ENCODE measurements at regions not wholly inside any gene's neighbourhood (a gene's known extent, or its start where the extent isn't known, plus 50 kb on each side); places are given as distances from the start of the nearest gene placed in this dataset.
"Not testable (repeated sequence)": the region's sequence is repeated elsewhere in the genome, so short reads cannot be mapped to it uniquely, and the experiment has no call there.

DNA sequence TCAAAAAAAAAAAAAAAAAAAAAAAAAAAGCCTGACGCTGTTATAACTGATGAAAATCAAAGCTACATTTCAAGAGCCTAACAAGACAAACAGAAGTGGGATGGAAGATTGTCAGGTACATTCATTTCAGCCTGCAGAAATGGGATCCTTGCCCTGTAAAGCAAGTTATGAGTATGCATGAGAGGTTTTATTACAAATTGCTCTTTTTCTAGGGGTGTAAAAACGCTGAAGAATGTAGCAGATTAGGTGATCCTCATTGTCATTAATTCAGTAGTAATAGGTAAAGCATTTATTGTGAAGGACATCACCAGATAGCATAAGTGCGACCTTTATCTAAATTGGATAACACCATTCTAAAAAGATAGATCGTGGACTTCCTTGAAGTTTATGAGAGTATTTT, 208.3 kb downstream of the KCNJ2 start:
- Histone ChIP-seq H3K9ac (ENCODE audit: low read depth, low read length) (no peak overlapping the region), H3K36me3 (ENCODE audit: insufficient read depth, low read depth, low read length) (no peaks in the 10 kb centered on the region), H3K9me3 (ENCODE audit: insufficient read depth, low read depth, low read length) (no peaks in the 10 kb centered on the region), H3K4me1 (ENCODE audit: insufficient read depth, low read length) (no peaks in the 10 kb centered on the region), H3K27me3 (ENCODE audit: insufficient read depth, low read length) (no peaks in the 10 kb centered on the region), H3K4me3 (ENCODE audit: low read length) (no peak overlapping the region), H3K27ac (ENCODE audit: low read length) (no peak overlapping the region)

- Histone ChIP-seq H3K9ac (ENCODE audit: low read depth, low read length) (no peak overlapping the region), H3K4me3 (ENCODE audit: low read length) (no peak overlapping the region), H3K4me1 (ENCODE audit: insufficient read depth, low read length) (no peaks in the 10 kb centered on the region), H3K27me3 (ENCODE audit: insufficient read depth, low read length) (no peaks in the 10 kb centered on the region), H3K36me3 (ENCODE audit: insufficient read depth, low read depth, low read length) (no peaks in the 10 kb centered on the region), H3K9me3 (ENCODE audit: insufficient read depth, low read depth, low read length) (no peaks in the 10 kb centered on the region), H3K27ac (ENCODE audit: low read length) (no peak overlapping the region)
These were observed 208.7 kb downstream of the KCNJ2 start for GRCh38 chr17:70378076-70378475.

DNA sequence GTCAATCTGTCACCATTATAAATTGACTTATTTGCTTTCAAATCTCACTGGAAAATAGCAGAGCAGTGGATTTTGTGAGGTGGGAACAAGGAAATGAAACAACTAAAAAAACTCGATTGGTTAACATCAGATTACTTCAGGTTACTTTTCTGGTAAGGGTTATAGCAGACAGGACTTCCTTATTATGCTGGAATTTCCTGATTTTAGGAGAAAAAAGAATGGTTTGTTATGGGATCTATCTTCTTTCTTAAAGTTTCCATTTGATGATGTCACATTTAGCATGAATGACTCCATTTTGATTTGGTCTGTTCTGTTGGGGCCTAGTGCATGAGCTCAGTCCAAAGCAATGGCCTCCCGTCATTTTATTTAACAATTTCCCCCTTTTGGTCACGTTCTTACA, 210.6 kb downstream of the KCNJ2 start:
- Histone ChIP-seq H3K9me3 (ENCODE audit: insufficient read depth, low read depth, low read length) (no peaks in the 10 kb centered on the region), H3K9ac (ENCODE audit: low read depth, low read length) (no peak overlapping the region), H3K4me1 (ENCODE audit: insufficient read depth, low read length) (no peaks in the 10 kb centered on the region), H3K36me3 (ENCODE audit: insufficient read depth, low read depth, low read length) (no peaks in the 10 kb centered on the region), H3K27me3 (ENCODE audit: insufficient read depth, low read length) (no peaks in the 10 kb centered on the region), H3K27ac (ENCODE audit: low read length) (no peak overlapping the region), H3K4me3 (ENCODE audit: low read length) (no peak overlapping the region)

- H3K27ac ChIP-seq (ENCODE audit: low read length); H3K27me3 ChIP-seq (ENCODE audit: insufficient read depth, low read length); H3K36me3 ChIP-seq (ENCODE audit: insufficient read depth, low read depth, low read length); H3K9me3 ChIP-seq (ENCODE audit: insufficient read depth, low read depth, low read length); H3K4me3 ChIP-seq (ENCODE audit: low read length); H3K4me1 ChIP-seq (ENCODE audit: insufficient read depth, low read length); H3K9ac ChIP-seq (ENCODE audit: low read depth, low read length): not testable (repeated sequence)
These were observed 212.6 kb downstream of the KCNJ2 start for GRCh38 chr17:70381916-70382315.

- no peaks in the 10 kb centered on the region for H3K36me3 ChIP-seq (ENCODE audit: insufficient read depth, low read depth, low read length)
- no peak overlapping the region for H3K27ac ChIP-seq (ENCODE audit: low read length)
- H3K27me3 ChIP-seq (ENCODE audit: insufficient read depth, low read length) = no peaks in the 10 kb centered on the region
- no peak overlapping the region for H3K9ac ChIP-seq (ENCODE audit: low read depth, low read length)
- no peaks in the 10 kb centered on the region for H3K9me3 ChIP-seq (ENCODE audit: insufficient read depth, low read depth, low read length)
- no peak overlapping the region for H3K4me3 ChIP-seq (ENCODE audit: low read length)
- no peaks in the 10 kb centered on the region for H3K4me1 ChIP-seq (ENCODE audit: insufficient read depth, low read length)
These were observed 219.0 kb downstream of the KCNJ2 start for GRCh38 chr17:70388326-70388725.

DNA sequence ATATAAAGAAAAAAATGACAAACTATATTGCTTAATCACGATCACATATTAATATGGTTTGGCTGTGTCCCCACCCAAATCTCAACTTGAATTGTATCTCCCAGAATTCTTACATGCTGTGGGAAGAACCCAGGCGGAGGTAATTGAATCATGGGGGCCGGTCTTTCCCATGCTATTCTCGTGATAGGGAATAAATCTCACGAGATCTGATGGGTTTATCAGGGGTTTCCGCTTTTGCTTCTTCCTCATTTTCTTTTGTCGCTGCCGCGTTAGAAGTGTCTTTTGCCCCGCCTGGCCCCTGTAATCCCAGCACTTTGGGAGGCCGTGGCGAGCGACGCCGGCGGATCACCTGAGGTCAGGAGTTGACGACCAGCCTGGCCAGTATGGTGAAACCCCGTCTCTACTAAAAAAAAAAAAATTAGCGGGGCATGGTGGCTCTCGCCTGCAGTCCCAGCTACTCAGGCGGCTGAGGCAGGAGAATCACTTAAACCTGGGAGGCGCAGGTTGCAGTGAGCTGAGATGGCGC, 220.0 kb downstream of the KCNJ2 start:
- not testable (repeated sequence) for H3K9me3 ChIP-seq (ENCODE audit: insufficient read depth, low read depth, low read length); H3K4me1 ChIP-seq (ENCODE audit: insufficient read depth, low read length); H3K27ac ChIP-seq (ENCODE audit: low read length); H3K27me3 ChIP-seq (ENCODE audit: insufficient read depth, low read length); H3K36me3 ChIP-seq (ENCODE audit: insufficient read depth, low read depth, low read length); H3K4me3 ChIP-seq (ENCODE audit: low read length); H3K9ac ChIP-seq (ENCODE audit: low read depth, low read length)

DNA sequence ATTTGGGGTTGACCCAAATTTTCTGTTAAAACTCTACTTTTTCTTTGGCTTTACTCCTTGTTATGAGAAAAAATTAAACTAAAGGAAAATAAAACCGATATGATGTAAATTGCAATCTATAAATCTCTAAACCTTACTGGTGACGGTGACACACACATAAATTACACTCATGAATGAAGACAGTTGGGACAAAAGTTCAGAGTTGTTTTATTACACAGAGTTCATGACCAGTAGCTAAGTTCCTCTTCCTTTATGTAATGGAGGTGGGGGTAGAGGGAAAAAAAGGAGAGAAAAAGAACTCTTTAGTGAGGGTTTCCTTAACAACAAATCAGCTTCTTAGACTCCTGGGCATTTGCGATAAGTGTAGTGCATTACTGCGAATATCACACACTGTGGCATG, 220.7 kb downstream of the KCNJ2 start:
- Histone ChIP-seq H3K4me1 (ENCODE audit: insufficient read depth, low read length) (no peaks in the 10 kb centered on the region), H3K4me3 (ENCODE audit: low read length) (no peak overlapping the region), H3K9me3 (ENCODE audit: insufficient read depth, low read depth, low read length) (no peaks in the 10 kb centered on the region), H3K36me3 (ENCODE audit: insufficient read depth, low read depth, low read length) (no peaks in the 10 kb centered on the region), H3K27ac (ENCODE audit: low read length) (no peak overlapping the region), H3K27me3 (ENCODE audit: insufficient read depth, low read length) (no peaks in the 10 kb centered on the region), H3K9ac (ENCODE audit: low read depth, low read length) (no peak overlapping the region)

- Histone ChIP-seq H3K36me3 (ENCODE audit: insufficient read depth, low read depth, low read length) (no peaks in the 10 kb centered on the region), H3K9me3 (ENCODE audit: insufficient read depth, low read depth, low read length) (no peaks in the 10 kb centered on the region), H3K27me3 (ENCODE audit: insufficient read depth, low read length) (no peaks in the 10 kb centered on the region), H3K9ac (ENCODE audit: low read depth, low read length) (no peak overlapping the region), H3K4me1 (ENCODE audit: insufficient read depth, low read length) (no peaks in the 10 kb centered on the region), H3K27ac (ENCODE audit: low read length) (no peak overlapping the region), H3K4me3 (ENCODE audit: low read length) (no peak overlapping the region)
These were observed 225.3 kb downstream of the KCNJ2 start for GRCh38 chr17:70394473-70395232.

- Histone ChIP-seq H3K4me3 (ENCODE audit: low read length) (no peak overlapping the region), H3K27me3 (ENCODE audit: insufficient read depth, low read length) (no peaks in the 10 kb centered on the region), H3K9me3 (ENCODE audit: insufficient read depth, low read depth, low read length) (no peaks in the 10 kb centered on the region), H3K36me3 (ENCODE audit: insufficient read depth, low read depth, low read length) (no peaks in the 10 kb centered on the region), H3K4me1 (ENCODE audit: insufficient read depth, low read length) (no peaks in the 10 kb centered on the region), H3K9ac (ENCODE audit: low read depth, low read length) (no peak overlapping the region), H3K27ac (ENCODE audit: low read length) (no peak overlapping the region)
These were observed 236.3 kb downstream of the KCNJ2 start for GRCh38 chr17:70405492-70406220.

- H3K36me3 ChIP-seq (ENCODE audit: insufficient read depth, low read depth, low read length) = no peaks in the 10 kb centered on the region
- H3K27ac ChIP-seq (ENCODE audit: low read length) = no peak overlapping the region
- no peak overlapping the region for H3K9ac ChIP-seq (ENCODE audit: low read depth, low read length)
- H3K4me1 ChIP-seq (ENCODE audit: insufficient read depth, low read length) = no peaks in the 10 kb centered on the region
- H3K27me3 ChIP-seq (ENCODE audit: insufficient read depth, low read length) = no peaks in the 10 kb centered on the region
- no peak overlapping the region for H3K4me3 ChIP-seq (ENCODE audit: low read length)
- no peaks in the 10 kb centered on the region for H3K9me3 ChIP-seq (ENCODE audit: insufficient read depth, low read depth, low read length)
These were observed 238.2 kb downstream of the KCNJ2 start for GRCh38 chr17:70407506-70407905.

DNA sequence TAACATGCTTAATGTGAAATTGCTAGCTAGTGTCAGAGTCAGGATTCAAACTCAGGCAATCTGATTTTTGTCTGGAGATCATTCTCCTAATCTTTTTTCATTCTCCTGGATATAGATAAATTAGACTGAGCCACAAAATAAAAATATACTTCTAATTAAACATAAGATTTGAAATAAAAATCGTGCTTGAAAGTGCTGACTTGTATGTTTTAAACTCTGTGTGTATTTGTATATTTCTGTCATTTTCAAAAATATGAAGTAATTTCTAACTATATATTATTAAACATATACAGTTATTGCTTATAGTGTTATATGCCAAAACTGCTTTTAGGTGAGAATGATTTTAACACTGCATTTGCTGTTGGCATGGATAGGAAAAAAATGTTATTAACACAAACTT, 239.4 kb downstream of the KCNJ2 start:
- no peaks in the 10 kb centered on the region for H3K4me1 ChIP-seq (ENCODE audit: insufficient read depth, low read length)
- H3K9ac ChIP-seq (ENCODE audit: low read depth, low read length) = no peak overlapping the region
- H3K36me3 ChIP-seq (ENCODE audit: insufficient read depth, low read depth, low read length) = no peaks in the 10 kb centered on the region
- H3K4me3 ChIP-seq (ENCODE audit: low read length) = no peak overlapping the region
- no peaks in the 10 kb centered on the region for H3K27me3 ChIP-seq (ENCODE audit: insufficient read depth, low read length)
- H3K9me3 ChIP-seq (ENCODE audit: insufficient read depth, low read depth, low read length) = no peaks in the 10 kb centered on the region
- no peak overlapping the region for H3K27ac ChIP-seq (ENCODE audit: low read length)

GRCh38 chr17:70414300-70414699, 245.0 kb downstream of the KCNJ2 start:
- no peak overlapping the region for H3K27ac ChIP-seq (ENCODE audit: low read length)
- no peaks in the 10 kb centered on the region for H3K4me1 ChIP-seq (ENCODE audit: insufficient read depth, low read length)
- no peak overlapping the region for H3K4me3 ChIP-seq (ENCODE audit: low read length)
- no peaks in the 10 kb centered on the region for H3K9me3 ChIP-seq (ENCODE audit: insufficient read depth, low read depth, low read length)
- H3K36me3 ChIP-seq (ENCODE audit: insufficient read depth, low read depth, low read length) = no peaks in the 10 kb centered on the region
- H3K9ac ChIP-seq (ENCODE audit: low read depth, low read length) = no peak overlapping the region
- no peaks in the 10 kb centered on the region for H3K27me3 ChIP-seq (ENCODE audit: insufficient read depth, low read length)

Data from iPS-20b (cell line).